GM12878 (cell line): ENCODE measurements at regions not wholly inside any gene's neighbourhood (a gene's known extent, or its start where the extent isn't known, plus 50 kb on each side); places are given as distances from the start of the nearest gene placed in this dataset.

Experiments used
- ATF2 ChIP-seq: IDR thresholded peaks from 2 replicates; pipeline ENCODE4 v1.6.1; 2012; ENCODE audit warnings: low read length, inconsistent platforms
- HDAC6 ChIP-seq: fragments of 200-600 bp; sonication (generic); IDR thresholded peaks from one replicate; pipeline ENCODE4 v1.8.0; 2017; ENCODE audit warnings: antibody characterized with exemption; ENCODE audit not compliant: unreplicated experiment
- JUNB ChIP-seq: IDR thresholded peaks from 2 replicates; pipeline ENCODE4 v1.6.1; 2016; ENCODE audit warnings: antibody characterized with exemption, mild to moderate bottlenecking
- NR2C1 ChIP-seq: fragments of 450-650 bp; IDR thresholded peaks from 2 replicates; pipeline ENCODE4 v1.6.1; 2017; ENCODE audit warnings: antibody characterized with exemption, mild to moderate bottlenecking, moderate library complexity
- PBX3 ChIP-seq: IDR thresholded peaks from 2 replicates; pipeline ENCODE4 v1.6.1; 2011; ENCODE audit warnings: mild to moderate bottlenecking, low read depth, low read length, moderate library complexity; ENCODE audit not compliant: insufficient replicate concordance
- RAD51 ChIP-seq: fragments of 450-650 bp; IDR thresholded peaks from 2 replicates; pipeline ENCODE4 v1.6.1; 2016; ENCODE audit warnings: moderate library complexity, mild to moderate bottlenecking, inconsistent platforms
- RCOR1 ChIP-seq: conservative IDR thresholded peaks from 2 replicates; pipeline ENCODE4 v1.6.1; 2012; ENCODE audit warnings: low read depth, low read length, improper control_type of control experiment
- STAT1 ChIP-seq: fragments of 450-650 bp; conservative IDR thresholded peaks from 2 replicates; pipeline ENCODE4 v1.6.1; 2014; ENCODE audit warnings: antibody characterized with exemption, mild to moderate bottlenecking
- STAT3 ChIP-seq: IDR thresholded peaks from 2 replicates; pipeline ENCODE4 v1.6.1; 2011; ENCODE audit warnings: low read depth, low read length, improper control_type of control experiment
- ZBED1 ChIP-seq: IDR thresholded peaks from 2 replicates; pipeline ENCODE4 v1.6.1; 2016; ENCODE audit warnings: borderline replicate concordance
- ZBTB40 ChIP-seq: fragments of 450-650 bp; IDR thresholded peaks from 2 replicates; pipeline ENCODE4 v1.6.1; 2016; ENCODE audit warnings: mild to moderate bottlenecking, moderate library complexity, borderline replicate concordance
- ZSCAN29 ChIP-seq: fragments of 450-650 bp; IDR thresholded peaks from 2 replicates; pipeline ENCODE4 v1.6.1; 2017; ENCODE audit warnings: mild to moderate bottlenecking, moderate library complexity

- TF ChIP-seq PBX3: no peak
- TF ChIP-seq STAT1: no peak
- no peak for TF ChIP-seq HDAC6
- no peak for TF ChIP-seq RCOR1
- no peak for TF ChIP-seq ZBED1
- TF ChIP-seq NR2C1: no peak
- peak; percentile 87 for TF ChIP-seq JUNB
- TF ChIP-seq ZBTB40: no peak
- TF ChIP-seq RAD51: no peak
- no peak for TF ChIP-seq STAT3
- no peak for TF ChIP-seq ZSCAN29
- peak; percentile 54 for TF ChIP-seq ATF2
These were observed 54.9 kb upstream of the GPR31 start (continued) for GRCh38 chr6:167212713-167213005.
